ENCODE measurements at regions not wholly inside any gene's neighbourhood (a gene's known extent, or its start where the extent isn't known, plus 50 kb on each side); places are given as distances from the start of the nearest gene placed in this dataset.

DNA sequence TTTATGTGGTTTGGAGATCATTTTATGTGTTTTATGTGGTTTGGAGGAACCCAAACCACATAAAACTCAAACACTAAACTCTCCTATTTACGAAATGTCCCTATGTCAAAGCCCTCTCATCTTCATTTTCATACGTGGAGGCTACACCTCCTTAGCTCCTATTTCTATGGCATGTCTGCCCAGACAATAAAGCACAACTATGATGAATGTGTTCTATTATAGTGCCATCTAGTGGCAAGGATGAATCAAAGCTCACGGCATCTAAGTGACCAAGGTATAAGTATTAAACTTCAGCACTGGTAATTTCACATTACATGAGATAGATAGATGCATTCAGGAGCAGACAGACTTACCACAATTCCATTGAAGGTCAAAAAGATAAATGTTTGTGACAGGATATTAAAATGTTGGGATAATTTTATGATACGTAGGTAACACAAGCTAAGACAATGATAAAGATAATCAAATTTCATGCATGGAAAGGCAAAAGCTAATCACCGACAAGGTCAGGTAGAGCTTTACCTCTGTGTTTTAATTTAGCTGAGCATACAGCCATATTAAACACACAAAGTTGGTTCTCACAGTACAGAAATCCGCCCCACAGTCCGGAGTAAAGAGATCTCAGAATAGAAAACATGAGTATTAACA, 130.6 kb upstream of the FHIT start:
- no peaks in the 10 kb centered on the region for H3K9me3 ChIP-seq (replicated peaks; ENCODE audit: control insufficient read depth, insufficient read depth, low read length)
- FAIRE-seq: peak; percentile 31
- CTCF ChIA-PET: interaction anchor here (0.6 to 1.9 kb wide), 10 partner anchors 9 to 1809 kb away, joined by 3 to 36 read pairs (median 4); partner anchors contain the start of gene PTPRG

More for the DNA sequence above, 130.6 kb upstream of the FHIT start:
- BruUV-seq (replicated peaks): no TSS peak
- dilution Hi-C loops (cut with MboI; ENCODE audit: extremely low pct_ligation_motif_present, low sequenced_read_pairs) (no loop called here), intact Hi-C loops (cut with micrococcal nuclease) (no loop called here)
- Histone ChIP-seq H3K9me1 (replicated peaks; ENCODE audit: control insufficient read depth, extremely low read depth, insufficient read depth, low read length) (no peaks in the 10 kb centered on the region), H3K27ac (ENCODE audit: insufficient read depth, low read depth, low read length) (no peak overlapping the region), H3K27me3 (ENCODE audit: control insufficient read depth in 2 of 2, insufficient read depth in 2 of 2, low read length in 2 of 2) (no peaks in the 10 kb centered on the region), H3K79me2 (ENCODE audit: control insufficient read depth, insufficient read depth, low read length) (no peaks in the 10 kb centered on the region), H3K4me3 (replicated peaks in 1 of 3; ENCODE audit: insufficient read depth in 1 of 3, low read depth in 1 of 3, low read length in 3 of 3) (no peak overlapping the region), H3K4me2 (ENCODE audit: insufficient read depth, low read length) (no peak overlapping the region), H3K4me1 (ENCODE audit: control insufficient read depth, extremely low read depth, insufficient read depth, low read length) (peaks cover 3% of the 10 kb centered on the region), H2AFZ (ENCODE audit: low read depth, low read length) (no peak overlapping the region), H4K20me1 (replicated peaks; ENCODE audit: control insufficient read depth, extremely low read depth, insufficient read depth, low read length) (no peaks in the 10 kb centered on the region), H3K36me3 (ENCODE audit: control insufficient read depth in 2 of 2, extremely low read depth in 1 of 2, insufficient read depth in 2 of 2, low read length in 2 of 2) (no peaks in the 10 kb centered on the region), H3K9ac (replicated peaks; ENCODE audit: extremely low read depth, insufficient read depth, low read length) (no peak overlapping the region)
- peak; percentile 33 for DNase-seq (ENCODE audit: low read depth, low spot score)
- POLR2A ChIA-PET: no interaction called here
- no peak for TF ChIP-seq MAX (IDR thresholded peaks at IDR 0.05; ENCODE audit: insufficient read depth, insufficient read length)
- TF ChIP-seq CTCF (IDR thresholded peaks at IDR 0.05; ENCODE audit: extremely low read depth in 1 of 2, insufficient read depth in 1 of 2, low read depth in 1 of 2, low read length in 2 of 2): peak; percentile 31 to 38
- TF ChIP-seq EZH2 (IDR thresholded peaks at IDR 0.05; ENCODE audit: borderline replicate concordance, low read depth, low read length, severe bottlenecking): no peak
- no peak for TF ChIP-seq JUN (IDR thresholded peaks at IDR 0.05; ENCODE audit: borderline replicate concordance, insufficient read depth, insufficient read length, low read depth)

All from endothelial cell of umbilical vein (primary cell).